Astrocyte (in vitro differentiated cells and primary cell): ENCODE measurements at regions not wholly inside any gene's neighbourhood (a gene's known extent, or its start where the extent isn't known, plus 50 kb on each side); places are given as distances from the start of the nearest gene placed in this dataset.

Source experiments
- DNase-seq: peaks from one replicate; pipeline ENCODE4 v3.0.0-alpha.2; 2010; ENCODE audit warnings: low read depth
- FAIRE-seq: peaks from 2 replicates; lab custom pipeline; 2011; peaks lifted over from hg19 to GRCh38; lab: Jason Lieb, UNC
- H2AFZ ChIP-seq: 2 replicates; pipeline ENCODE4 v1.6.0; 2012; ENCODE audit warnings: low read depth, low read length, inconsistent platforms
- H3K27ac ChIP-seq: 2 replicates; pipeline ENCODE4 v1.5.1; 2011; ENCODE audit warnings: low read depth, low read length, inconsistent platforms
- H3K27me3 ChIP-seq: 2 replicates; pipeline ENCODE4 v1.6.0; 2011; ENCODE audit warnings: low read length, inconsistent platforms; ENCODE audit not compliant: insufficient read depth
- H3K36me3 ChIP-seq: 2 replicates; pipeline ENCODE4 v1.5.1; 2011; ENCODE audit warnings: low read length, inconsistent platforms; ENCODE audit not compliant: insufficient read depth
- H3K4me1 ChIP-seq: 2 replicates; pipeline ENCODE4 v1.5.1; 2011; ENCODE audit warnings: low read length, inconsistent platforms; ENCODE audit not compliant: insufficient read depth
- H3K4me2 ChIP-seq: 2 replicates; pipeline ENCODE4 v1.6.0; 2012; ENCODE audit warnings: low read length, inconsistent platforms
- H3K4me3 ChIP-seq: 2 replicates; pipeline ENCODE4 v1.5.1; 2011; ENCODE audit warnings: low read depth, mild to moderate bottlenecking, low read length, inconsistent platforms; ENCODE audit not compliant: insufficient read depth
- H3K79me2 ChIP-seq: 2 replicates; pipeline ENCODE4 v1.6.0; 2012; ENCODE audit warnings: mild to moderate bottlenecking, low read length, inconsistent platforms; ENCODE audit not compliant: insufficient read depth
- H3K9ac ChIP-seq: 2 replicates; pipeline ENCODE4 v1.6.0; 2012; ENCODE audit warnings: mild to moderate bottlenecking, low read length, inconsistent platforms
- H3K9me3 ChIP-seq: 2 replicates; pipeline ENCODE4 v1.5.1; 2012; ENCODE audit warnings: low read depth, mild to moderate bottlenecking, low read length, inconsistent platforms; ENCODE audit not compliant: insufficient read depth
- H4K20me1 ChIP-seq: 2 replicates; pipeline ENCODE4 v1.6.0; 2012; ENCODE audit warnings: low read length, inconsistent platforms; ENCODE audit not compliant: insufficient read depth
- H3K27ac Mint-ChIP-seq: one replicate; pipeline ENCODE4 v1.8.0; 2021; ENCODE audit warnings: mild to moderate bottlenecking, mixed read lengths; ENCODE audit not compliant: unreplicated experiment
- H3K27me3 Mint-ChIP-seq: one replicate; pipeline ENCODE4 v1.8.0; 2021; ENCODE audit warnings: low read depth, mixed read lengths; ENCODE audit not compliant: unreplicated experiment
- H3K36me3 Mint-ChIP-seq: one replicate; pipeline ENCODE4 v1.8.0; 2021; ENCODE audit warnings: low read depth, mixed read lengths; ENCODE audit not compliant: unreplicated experiment
- H3K4me1 Mint-ChIP-seq: one replicate; pipeline ENCODE4 v1.8.0; 2021; ENCODE audit warnings: low read depth, mixed read lengths; ENCODE audit not compliant: unreplicated experiment
- H3K4me3 Mint-ChIP-seq: one replicate; pipeline ENCODE4 v1.8.0; 2021; ENCODE audit warnings: mild to moderate bottlenecking, moderate library complexity, mixed read lengths; ENCODE audit not compliant: unreplicated experiment
- H3K9me3 Mint-ChIP-seq: one replicate; pipeline ENCODE4 v1.8.0; 2021; ENCODE audit warnings: mild to moderate bottlenecking, mixed read lengths; ENCODE audit not compliant: unreplicated experiment
- EZH2 ChIP-seq: IDR thresholded peaks from 2 replicates; pipeline ENCODE4 v1.6.1; 2012; ENCODE audit warnings: mild to moderate bottlenecking, low read length, inconsistent platforms; ENCODE audit not compliant: insufficient read depth
- TF ChIP-seq, protein P1 (sequence below): IDR thresholded peaks from 2 replicates; pipeline ENCODE4 v1.5.1; 2011; ENCODE audit warnings: low read depth, mild to moderate bottlenecking, inconsistent platforms, low read length, moderate library complexity; ENCODE audit not compliant: insufficient read depth

DNA sequence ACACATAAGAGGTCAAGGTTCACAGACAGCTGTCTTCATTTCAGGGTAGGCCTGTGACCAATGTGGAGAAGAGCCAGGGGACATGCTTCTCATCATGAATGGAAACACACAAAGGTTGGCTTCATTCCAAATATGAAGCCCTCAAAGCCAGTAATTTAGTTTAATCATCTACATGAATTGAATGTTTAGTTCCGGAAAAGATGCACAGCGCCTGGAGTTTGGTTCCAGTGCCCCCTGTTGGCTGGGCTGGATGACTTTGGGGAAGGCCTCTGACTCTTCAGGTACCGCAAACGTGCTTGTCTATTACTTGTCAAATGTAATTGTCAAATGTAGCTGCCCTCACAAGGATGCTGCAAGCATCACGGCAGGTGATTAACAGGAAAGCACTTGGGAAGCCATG is 130.7 kb downstream of the ADRA2A start:
- no peaks in the 10 kb centered on the region for H3K9me3 Mint-ChIP-seq
- no peaks in the 10 kb centered on the region for H3K4me1 ChIP-seq
- no peaks in the 10 kb centered on the region for H3K9me3 ChIP-seq
- no peak overlapping the region for H3K27ac Mint-ChIP-seq
- peaks cover 13% of the 10 kb centered on the region for H3K27me3 Mint-ChIP-seq
- H3K4me1 Mint-ChIP-seq = peaks cover 4% of the 10 kb centered on the region
- H3K36me3 Mint-ChIP-seq = no peaks in the 10 kb centered on the region
- no peaks in the 10 kb centered on the region for H3K36me3 ChIP-seq
- no peaks in the 10 kb centered on the region for H4K20me1 ChIP-seq
- no peak overlapping the region for H2AFZ ChIP-seq
- H3K4me3 ChIP-seq = no peak overlapping the region
- no peak overlapping the region for H3K4me2 ChIP-seq
- no peaks in the 10 kb centered on the region for H3K27me3 ChIP-seq
- no peak overlapping the region for H3K27ac ChIP-seq
- H3K4me3 Mint-ChIP-seq = no peak overlapping the region
- H3K9ac ChIP-seq = no peak overlapping the region
- FAIRE-seq (no peak), DNase-seq (no peak)
- H3K79me2 ChIP-seq = no peaks in the 10 kb centered on the region
- TF ChIP-seq, protein P1, sequence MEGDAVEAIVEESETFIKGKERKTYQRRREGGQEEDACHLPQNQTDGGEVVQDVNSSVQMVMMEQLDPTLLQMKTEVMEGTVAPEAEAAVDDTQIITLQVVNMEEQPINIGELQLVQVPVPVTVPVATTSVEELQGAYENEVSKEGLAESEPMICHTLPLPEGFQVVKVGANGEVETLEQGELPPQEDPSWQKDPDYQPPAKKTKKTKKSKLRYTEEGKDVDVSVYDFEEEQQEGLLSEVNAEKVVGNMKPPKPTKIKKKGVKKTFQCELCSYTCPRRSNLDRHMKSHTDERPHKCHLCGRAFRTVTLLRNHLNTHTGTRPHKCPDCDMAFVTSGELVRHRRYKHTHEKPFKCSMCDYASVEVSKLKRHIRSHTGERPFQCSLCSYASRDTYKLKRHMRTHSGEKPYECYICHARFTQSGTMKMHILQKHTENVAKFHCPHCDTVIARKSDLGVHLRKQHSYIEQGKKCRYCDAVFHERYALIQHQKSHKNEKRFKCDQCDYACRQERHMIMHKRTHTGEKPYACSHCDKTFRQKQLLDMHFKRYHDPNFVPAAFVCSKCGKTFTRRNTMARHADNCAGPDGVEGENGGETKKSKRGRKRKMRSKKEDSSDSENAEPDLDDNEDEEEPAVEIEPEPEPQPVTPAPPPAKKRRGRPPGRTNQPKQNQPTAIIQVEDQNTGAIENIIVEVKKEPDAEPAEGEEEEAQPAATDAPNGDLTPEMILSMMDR = no peak
- TF ChIP-seq EZH2 = no peak

DNA sequence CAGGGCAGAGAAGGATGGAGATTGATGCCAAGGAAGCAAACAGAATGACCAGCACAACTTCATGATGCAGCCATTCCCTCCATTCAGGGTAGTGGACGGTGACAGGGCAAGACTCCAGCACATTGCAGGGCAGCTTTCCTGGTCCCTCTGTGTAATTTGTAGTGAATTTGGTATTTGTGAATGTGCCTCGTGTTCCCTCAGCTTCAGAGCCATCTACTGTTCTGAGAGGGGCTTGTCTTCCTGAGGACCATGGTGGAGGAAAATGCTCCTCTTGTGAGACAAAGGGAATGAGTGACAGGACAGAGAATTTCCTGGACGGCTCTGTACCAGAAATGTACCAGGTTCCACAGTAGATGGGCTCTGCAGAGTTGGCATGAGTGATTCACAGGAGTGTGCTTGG is 132.1 kb downstream of the ADRA2A start:
- Histone ChIP-seq H2AFZ (no peak overlapping the region), H3K79me2 (no peaks in the 10 kb centered on the region), H3K4me3 (no peak overlapping the region), H3K4me1 (no peaks in the 10 kb centered on the region), H3K36me3 (no peaks in the 10 kb centered on the region), H3K27me3 (no peaks in the 10 kb centered on the region), H3K4me2 (no peak overlapping the region), H3K9me3 (no peaks in the 10 kb centered on the region), H4K20me1 (no peaks in the 10 kb centered on the region), H3K9ac (no peak overlapping the region), H3K27ac (no peak overlapping the region)
- no peak for DNase-seq
- Mint-ChIP-seq H3K27ac (no peak overlapping the region), H3K4me1 (peaks cover 4% of the 10 kb centered on the region), H3K36me3 (no peaks in the 10 kb centered on the region), H3K9me3 (no peaks in the 10 kb centered on the region), H3K27me3 (peaks cover 13% of the 10 kb centered on the region), H3K4me3 (no peak overlapping the region)
- FAIRE-seq = no peak
- TF ChIP-seq EZH2 = no peak
- TF ChIP-seq, protein P1 = no peak

DNA sequence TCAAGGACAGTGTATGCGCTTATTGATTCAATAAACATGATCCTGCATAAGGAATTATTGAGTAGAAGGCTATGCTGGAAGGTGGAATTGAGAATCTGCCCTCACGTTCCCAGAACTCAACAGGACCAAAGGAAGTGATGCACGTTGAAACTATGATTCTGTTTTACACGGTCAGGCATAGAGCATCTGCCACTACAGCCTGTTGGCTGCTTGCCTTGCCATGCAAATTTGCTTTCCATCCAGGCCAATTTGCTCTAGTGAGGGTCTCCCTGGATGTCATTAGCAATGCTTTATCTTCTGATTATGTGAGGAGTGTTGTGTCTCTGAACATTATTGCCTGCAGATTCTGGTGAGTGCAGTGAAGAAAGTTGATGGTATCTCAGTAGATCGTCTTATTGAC is 132.9 kb downstream of the ADRA2A start:
- Histone ChIP-seq H3K9me3 (no peaks in the 10 kb centered on the region), H3K4me3 (no peak overlapping the region), H3K4me2 (no peak overlapping the region), H4K20me1 (no peaks in the 10 kb centered on the region), H3K27ac (no peak overlapping the region), H3K27me3 (no peaks in the 10 kb centered on the region), H3K9ac (no peak overlapping the region), H3K4me1 (no peaks in the 10 kb centered on the region), H2AFZ (no peak overlapping the region), H3K79me2 (no peaks in the 10 kb centered on the region), H3K36me3 (no peaks in the 10 kb centered on the region)
- FAIRE-seq (peak; percentile 13), DNase-seq (no peak)
- H3K4me3 Mint-ChIP-seq = no peak overlapping the region
- no peak overlapping the region for H3K27ac Mint-ChIP-seq
- no peaks in the 10 kb centered on the region for H3K9me3 Mint-ChIP-seq
- TF ChIP-seq, protein P1 = no peak
- no peak for TF ChIP-seq EZH2
- peaks cover 13% of the 10 kb centered on the region for H3K27me3 Mint-ChIP-seq
- H3K4me1 Mint-ChIP-seq = peaks cover 4% of the 10 kb centered on the region
- no peaks in the 10 kb centered on the region for H3K36me3 Mint-ChIP-seq
